ENCODE measurements at regions not wholly inside any gene's neighbourhood (a gene's known extent, or its start where the extent isn't known, plus 50 kb on each side); places are given as distances from the start of the nearest gene placed in this dataset.
A peak's percentile ranks its signal among the peaks of the same experiment; 100 is the strongest.

- DNase-seq (ENCODE audit: low read depth) (peak; percentile 90), FAIRE-seq (no peak)
- Histone ChIP-seq H3K27me3 (ENCODE audit: control insufficient read depth, insufficient read depth, low read length) (no peaks in the 10 kb centered on the region), H3K4me3 (ENCODE audit: low read depth, low read length) (no peak overlapping the region), H3K36me3 (ENCODE audit: control insufficient read depth, insufficient read depth, low read length) (no peaks in the 10 kb centered on the region)
- TF ChIP-seq, protein P1, sequence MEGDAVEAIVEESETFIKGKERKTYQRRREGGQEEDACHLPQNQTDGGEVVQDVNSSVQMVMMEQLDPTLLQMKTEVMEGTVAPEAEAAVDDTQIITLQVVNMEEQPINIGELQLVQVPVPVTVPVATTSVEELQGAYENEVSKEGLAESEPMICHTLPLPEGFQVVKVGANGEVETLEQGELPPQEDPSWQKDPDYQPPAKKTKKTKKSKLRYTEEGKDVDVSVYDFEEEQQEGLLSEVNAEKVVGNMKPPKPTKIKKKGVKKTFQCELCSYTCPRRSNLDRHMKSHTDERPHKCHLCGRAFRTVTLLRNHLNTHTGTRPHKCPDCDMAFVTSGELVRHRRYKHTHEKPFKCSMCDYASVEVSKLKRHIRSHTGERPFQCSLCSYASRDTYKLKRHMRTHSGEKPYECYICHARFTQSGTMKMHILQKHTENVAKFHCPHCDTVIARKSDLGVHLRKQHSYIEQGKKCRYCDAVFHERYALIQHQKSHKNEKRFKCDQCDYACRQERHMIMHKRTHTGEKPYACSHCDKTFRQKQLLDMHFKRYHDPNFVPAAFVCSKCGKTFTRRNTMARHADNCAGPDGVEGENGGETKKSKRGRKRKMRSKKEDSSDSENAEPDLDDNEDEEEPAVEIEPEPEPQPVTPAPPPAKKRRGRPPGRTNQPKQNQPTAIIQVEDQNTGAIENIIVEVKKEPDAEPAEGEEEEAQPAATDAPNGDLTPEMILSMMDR (IDR thresholded peaks at IDR 0.05; ENCODE audit: insufficient read depth, low read length, severe bottlenecking): no peak
These were observed 699.0 kb downstream of the MAT2B start for GRCh38 chr5:164204338-164204946.

- no peak for FAIRE-seq
- no peaks in the 10 kb centered on the region for H3K27me3 ChIP-seq (ENCODE audit: control insufficient read depth, insufficient read depth, low read length)
These were observed 700.8 kb downstream of the MAT2B start for GRCh38 chr5:164206196-164206595.

DNA sequence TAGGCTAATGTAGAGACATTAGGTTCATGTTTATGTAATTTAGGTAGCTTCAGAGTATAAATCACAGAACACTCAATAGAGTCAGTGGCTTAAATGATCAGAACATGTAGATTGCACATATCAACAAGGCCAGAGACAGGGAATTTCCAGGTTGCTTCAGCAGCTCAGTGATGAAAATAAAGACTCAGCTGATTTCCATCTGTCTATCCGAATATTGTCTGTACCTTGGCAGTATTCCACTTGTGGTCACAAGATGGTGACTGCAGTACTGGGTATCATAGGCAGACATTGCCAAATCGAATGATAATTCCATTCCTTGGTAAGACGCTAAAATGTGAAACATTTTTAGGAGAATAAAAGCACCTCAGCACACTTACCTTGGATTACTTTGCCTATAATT is 702.2 kb downstream of the MAT2B start:
- Histone ChIP-seq H3K36me3 (ENCODE audit: control insufficient read depth, insufficient read depth, low read length) (no peaks in the 10 kb centered on the region), H3K27me3 (ENCODE audit: control insufficient read depth, insufficient read depth, low read length) (no peaks in the 10 kb centered on the region), H3K4me3 (ENCODE audit: low read depth, low read length) (no peak overlapping the region)
- no peak for DNase-seq (ENCODE audit: low read depth)
- TF ChIP-seq, protein P1 (IDR thresholded peaks at IDR 0.05; ENCODE audit: insufficient read depth, low read length, severe bottlenecking): no peak
- FAIRE-seq: no peak

More at GRCh38 chr5:164206196-164206595, 700.8 kb downstream of the MAT2B start:
- Histone ChIP-seq H3K36me3 (ENCODE audit: control insufficient read depth, insufficient read depth, low read length) (no peaks in the 10 kb centered on the region), H3K4me3 (ENCODE audit: low read depth, low read length) (no peak overlapping the region)
- DNase-seq (ENCODE audit: low read depth): no peak
- TF ChIP-seq, protein P1 (IDR thresholded peaks at IDR 0.05; ENCODE audit: insufficient read depth, low read length, severe bottlenecking): no peak

- Histone ChIP-seq H3K4me3 (ENCODE audit: low read depth, low read length) (no peak overlapping the region), H3K36me3 (ENCODE audit: control insufficient read depth, insufficient read depth, low read length) (no peaks in the 10 kb centered on the region), H3K27me3 (ENCODE audit: control insufficient read depth, insufficient read depth, low read length) (no peaks in the 10 kb centered on the region)
- no peak for DNase-seq (ENCODE audit: low read depth)
- FAIRE-seq: no peak
- TF ChIP-seq, protein P1 (IDR thresholded peaks at IDR 0.05; ENCODE audit: insufficient read depth, low read length, severe bottlenecking): no peak
These were observed 705.1 kb downstream of the MAT2B start for GRCh38 chr5:164210491-164210890.

DNA sequence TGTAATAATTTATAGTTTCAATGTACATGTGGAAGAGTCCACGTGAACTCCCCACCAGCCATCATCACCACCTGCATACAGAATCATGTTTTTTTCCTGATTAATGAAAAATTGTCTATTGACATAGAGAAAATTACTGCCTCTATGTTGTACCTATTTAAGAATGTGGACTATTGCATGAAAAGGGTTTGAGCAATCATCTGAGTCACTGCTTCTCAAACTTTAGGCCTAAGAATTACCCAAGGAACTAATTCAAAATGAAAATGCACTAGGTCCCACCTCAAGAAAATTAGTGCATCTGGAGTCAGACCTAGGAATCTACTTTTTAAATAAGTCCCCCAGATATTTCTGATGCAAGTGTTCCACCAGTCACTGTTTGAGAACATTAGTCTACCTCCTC is 709.3 kb downstream of the MAT2B start:
- Histone ChIP-seq H3K36me3 (ENCODE audit: control insufficient read depth, insufficient read depth, low read length) (no peaks in the 10 kb centered on the region), H3K4me3 (ENCODE audit: low read depth, low read length) (no peak overlapping the region), H3K27me3 (ENCODE audit: control insufficient read depth, insufficient read depth, low read length) (no peaks in the 10 kb centered on the region)
- DNase-seq (ENCODE audit: low read depth) (peak; percentile 58), FAIRE-seq (no peak)
- TF ChIP-seq, protein P1 (IDR thresholded peaks at IDR 0.05; ENCODE audit: insufficient read depth, low read length, severe bottlenecking): no peak

DNA sequence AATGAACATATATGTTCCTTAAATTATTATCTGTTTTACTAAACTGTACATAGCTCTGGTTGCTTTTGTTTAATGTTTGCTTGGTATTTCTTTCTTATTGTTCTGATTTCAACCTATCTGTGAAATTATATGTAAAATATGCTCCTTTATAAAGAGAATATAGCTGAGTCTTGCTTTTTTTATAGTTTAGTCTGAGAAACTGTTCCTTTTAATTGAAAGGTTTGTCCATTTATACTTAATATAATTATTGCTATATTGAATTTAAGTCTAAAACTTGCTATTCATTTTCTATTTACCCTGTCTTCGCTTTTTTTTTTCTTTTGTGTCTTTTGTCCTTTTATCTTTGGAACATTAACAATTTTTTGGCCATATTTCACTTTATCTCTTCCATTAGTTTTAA is 712.0 kb downstream of the MAT2B start:
- TF ChIP-seq, protein P1 (IDR thresholded peaks at IDR 0.05; ENCODE audit: insufficient read depth, low read length, severe bottlenecking): no peak
- DNase-seq (ENCODE audit: low read depth) (no peak), FAIRE-seq (no peak)
- Histone ChIP-seq H3K4me3 (ENCODE audit: low read depth, low read length) (no peak overlapping the region), H3K27me3 (ENCODE audit: control insufficient read depth, insufficient read depth, low read length) (no peaks in the 10 kb centered on the region), H3K36me3 (ENCODE audit: control insufficient read depth, insufficient read depth, low read length) (no peaks in the 10 kb centered on the region)

Measured in bronchial epithelial cell (primary cell).